ENCODE measurements at regions not wholly inside any gene's neighbourhood (a gene's known extent, or its start where the extent isn't known, plus 50 kb on each side); places are given as distances from the start of the nearest gene placed in this dataset.

DNA sequence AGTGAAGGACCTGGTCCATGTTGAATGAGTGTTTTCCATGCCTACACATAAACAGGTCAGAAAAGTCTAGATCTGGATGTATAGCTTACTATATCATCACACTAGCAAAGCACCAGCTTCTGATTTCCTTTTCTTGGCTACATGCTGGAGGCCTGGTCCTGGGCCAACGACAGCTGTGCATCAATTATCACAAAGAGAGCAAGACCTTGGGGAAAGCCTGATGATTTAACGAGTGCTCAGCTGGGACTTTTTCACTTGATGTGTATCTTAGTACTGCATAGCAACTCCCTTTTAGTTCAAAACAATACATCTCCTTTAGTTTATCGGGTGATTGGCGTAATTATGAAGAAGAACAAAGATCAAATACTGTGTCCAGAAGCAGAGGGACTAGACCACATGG lies 358.2 kb downstream of the KIF2B start:
- Histone ChIP-seq H2BK120ac (replicated peaks; ENCODE audit: low read depth, low read length) (no peak overlapping the region), H2AK5ac (ENCODE audit: low read depth, low read length) (no peak overlapping the region), H3K4me3 (ENCODE audit: extremely low read depth in 1 of 4, insufficient read depth in 2 of 4, low read depth in 3 of 4, low read length in 4 of 4) (no peak overlapping the region), H3K27me3 (replicated peaks in 1 of 4; ENCODE audit: control insufficient read depth in 3 of 4, extremely low read depth in 1 of 4, insufficient read depth in 3 of 4, low read length in 3 of 4) (no peaks in the 10 kb centered on the region), H4K5ac (ENCODE audit: insufficient read length, low read depth, low read length) (no peak overlapping the region), H2BK12ac (ENCODE audit: low read depth, low read length) (no peak overlapping the region), H3K56ac (replicated peaks; ENCODE audit: insufficient read length, low read depth, low read length) (no peak overlapping the region), H3K9me3 (ENCODE audit: insufficient read depth in 2 of 2, low read depth in 1 of 2, low read length in 1 of 2) (no peaks in the 10 kb centered on the region), H3K14ac (ENCODE audit: insufficient read length) (no peak overlapping the region), H4K91ac (replicated peaks; ENCODE audit: insufficient read length, low read length) (no peak overlapping the region), H2BK15ac (ENCODE audit: low read length) (no peak overlapping the region), H3K27ac (ENCODE audit: low read depth, low read length) (no peak overlapping the region), H3K23ac (ENCODE audit: insufficient read length) (no peak overlapping the region), H2AFZ (ENCODE audit: low read length) (no peak overlapping the region), H3K79me1 (ENCODE audit: low read depth, low read length) (no peaks in the 10 kb centered on the region), H3K4me1 (replicated peaks in 1 of 4; ENCODE audit: control insufficient read depth in 3 of 4, insufficient read depth in 4 of 4, low read length in 3 of 4) (no peaks in the 10 kb centered on the region), H3K4ac (replicated peaks; ENCODE audit: insufficient read length, low read depth, low read length) (no peak overlapping the region), H4K20me1 (replicated peaks in 1 of 2; ENCODE audit: control insufficient read depth in 1 of 2, insufficient read depth in 2 of 2, low read length in 2 of 2) (no peaks in the 10 kb centered on the region), H3K18ac (ENCODE audit: extremely low read depth, low read length) (no peak overlapping the region), H2BK20ac (ENCODE audit: low read length) (no peak overlapping the region), H3K79me2 (ENCODE audit: control insufficient read depth in 1 of 2, insufficient read depth in 2 of 2, low read length in 2 of 2) (no peaks in the 10 kb centered on the region), H3K4me2 (ENCODE audit: insufficient read depth in 1 of 2, low read depth in 2 of 2, low read length in 2 of 2) (no peak overlapping the region), H3K9ac (replicated peaks in 1 of 4; ENCODE audit: extremely low read depth in 1 of 4, low read depth in 3 of 4, low read length in 3 of 4) (no peak overlapping the region), H2BK5ac (ENCODE audit: low read depth, low read length) (no peak overlapping the region), H4K8ac (ENCODE audit: extremely low read depth, insufficient read depth, low read length) (no peak overlapping the region), H3K23me2 (ENCODE audit: low read depth, low read length) (no peaks in the 10 kb centered on the region), H3K36me3 (ENCODE audit: control insufficient read depth in 2 of 4, insufficient read depth in 4 of 4, low read length in 3 of 4) (no peaks in the 10 kb centered on the region)
- POLR2A ChIA-PET (ENCODE audit: partially characterized antibody): no interaction called here
- CTCF ChIA-PET (ENCODE audit: partially characterized antibody): interaction anchor here (1.1 kb wide), 1 partner anchor 245 kb away, joined by 4 read pairs; no protein-coding TSS in a partner anchor
- 88% methylated on average over 4 of the region's 4 CpGs; no CpG with 5 or more reads in 1 of the 2 experiments for WGBS, 2 experiments (ENCODE audit: extremely low coverage in 1 of 2, insufficient coverage in 1 of 2, insufficient read length in 1 of 2, insufficient replicate concordance in 2 of 2, low coverage in 1 of 2, low lambda C conversion rate in 2 of 2, missing lambda C conversion rate in 1 of 2)
- FAIRE-seq: no peak
- DNase-seq (ENCODE audit: low read depth in 1 of 2, low spot score in 2 of 2): no peak
- TF ChIP-seq EGR1 (IDR thresholded peaks at IDR 0.05; ENCODE audit: borderline replicate concordance, low read depth, low read length) (no peak), KDM5A (IDR thresholded peaks at IDR 0.05; ENCODE audit: low read length) (no peak), SP4 (IDR thresholded peaks at IDR 0.05; ENCODE audit: low read length) (no peak), TBP (IDR thresholded peaks at IDR 0.05; ENCODE audit: low read depth, low read length) (no peak), RNF2 (IDR thresholded peaks at IDR 0.05; ENCODE audit: borderline replicate concordance, low read depth, low read length, missing control alignments, poor library complexity, severe bottlenecking) (no peak), ASH2L (IDR thresholded peaks at IDR 0.05; ENCODE audit: low read length) (no peak), CTBP2 (IDR thresholded peaks at IDR 0.05; ENCODE audit: borderline replicate concordance, insufficient read depth, insufficient read length, low read length) (no peak), BACH1 (IDR thresholded peaks at IDR 0.05; ENCODE audit: low read length) (no peak)
